Endothelial cell of umbilical vein (primary cell): ENCODE measurements at regions not wholly inside any gene's neighbourhood (a gene's known extent, or its start where the extent isn't known, plus 50 kb on each side); places are given as distances from the start of the nearest gene placed in this dataset.

Experiments used
- BruUV-seq: library from RNA; stranded (reverse); fragments of 400-500 nt; replicated peaks from 2 replicates; lab custom pipeline; 2021; lab: Mats Ljungman, UMichigan
- CTCF ChIA-PET: fragments of 300-600, 350-600 bp; sonication (Branson Sonifier 250); formaldehyde crosslinking; loops from one replicate; lab custom pipeline; 2021; ENCODE audit warnings: antibody characterized with exemption, inconsistent platforms; lab: Charles Lee
- POLR2A ChIA-PET: fragments of 300-600, 350-600 bp; sonication (Branson Sonifier 250); formaldehyde crosslinking; loops from one replicate; lab custom pipeline; 2021; ENCODE audit warnings: antibody characterized with exemption, inconsistent platforms; lab: Charles Lee
- DNase-seq: peaks from one replicate; pipeline ENCODE4 v3.0.0-alpha.2; 2011; ENCODE audit warnings: low read depth, low spot score
- FAIRE-seq: peaks from 2 replicates; lab custom pipeline; 2011; peaks lifted over from hg19 to GRCh38; lab: Jason Lieb, UNC
- H2AFZ ChIP-seq: 2 replicates; pipeline ENCODE4 v1.6.0; 2012; ENCODE audit warnings: low read depth, low read length, control low read depth, inconsistent platforms
- H3K27ac ChIP-seq: 2 replicates; pipeline ENCODE4 v1.5.1; 2011; ENCODE audit warnings: low read depth, mild to moderate bottlenecking, control low read depth, low read length, moderate library complexity; ENCODE audit not compliant: insufficient read depth
- H3K27me3 ChIP-seq, 2 experiments: 2 replicates each; pipeline versions ENCODE4 v1.6.0 to v1.6.1; 2011; ENCODE audit warnings: low read length in 2 of 2, mixed read lengths in 1 of 2; ENCODE audit not compliant: control insufficient read depth in 2 of 2, insufficient read depth in 2 of 2
- H3K36me3 ChIP-seq, 2 experiments: 2 replicates in 1 of 2; 3 replicates in 1 of 2; pipeline ENCODE4 v1.5.1; 2011; ENCODE audit warnings: low read length in 2 of 2, mild to moderate bottlenecking in 1 of 2, moderate library complexity in 1 of 2; ENCODE audit not compliant: control insufficient read depth in 2 of 2, insufficient read depth in 2 of 2; ENCODE audit errors: extremely low read depth in 1 of 2
- H3K4me1 ChIP-seq: 3 replicates; pipeline ENCODE4 v1.5.1; 2011; ENCODE audit warnings: mild to moderate bottlenecking, low read length; ENCODE audit not compliant: control insufficient read depth, insufficient read depth; ENCODE audit errors: extremely low read depth
- H3K4me2 ChIP-seq: 2 replicates; pipeline ENCODE4 v1.6.1; 2011; ENCODE audit warnings: low read length, control low read depth, mixed read lengths; ENCODE audit not compliant: insufficient read depth
- H3K4me3 ChIP-seq, 3 experiments: fragments of 200-600 bp in 1 of 3; sonication (generic), shearing (Covaris generic) in 1 of 3; replicated peaks in 1 of 3; 2 replicates each; pipeline ENCODE4 v1.5.1; 2011 to 2016; ENCODE audit warnings: control low read depth in 3 of 3, low read length in 3 of 3, mild to moderate bottlenecking in 2 of 3, inconsistent platforms in 1 of 3, low read depth in 1 of 3, moderate library complexity in 1 of 3; ENCODE audit not compliant: insufficient read depth in 1 of 3
- H3K79me2 ChIP-seq: 2 replicates; pipeline ENCODE4 v1.6.0; 2012; ENCODE audit warnings: low read length, inconsistent platforms; ENCODE audit not compliant: control insufficient read depth, insufficient read depth
- H3K9ac ChIP-seq: replicated peaks from 2 replicates; pipeline ENCODE3; 2011; ENCODE audit warnings: low read length, control low read depth; ENCODE audit not compliant: insufficient read depth; ENCODE audit errors: extremely low read depth
- H3K9me1 ChIP-seq: replicated peaks from 3 replicates; pipeline ENCODE4 v1.6.0; 2011; ENCODE audit warnings: mild to moderate bottlenecking, low read length; ENCODE audit not compliant: control insufficient read depth, insufficient read depth; ENCODE audit errors: extremely low read depth
- H3K9me3 ChIP-seq: replicated peaks from 2 replicates; pipeline ENCODE4 v1.5.1; 2012; ENCODE audit warnings: low read length, inconsistent platforms; ENCODE audit not compliant: control insufficient read depth, insufficient read depth
- H4K20me1 ChIP-seq: replicated peaks from 2 replicates; pipeline ENCODE3; 2011; ENCODE audit warnings: mild to moderate bottlenecking, low read length; ENCODE audit not compliant: control insufficient read depth, insufficient read depth; ENCODE audit errors: extremely low read depth
- CTCF ChIP-seq, 2 donors: IDR thresholded peaks; 1 replicate in 1 of 2; 2 replicates in 1 of 2; pipeline ENCODE4 v1.5.1; 2011; ENCODE audit warnings: low read length in 2 of 2, mild to moderate bottlenecking in 2 of 2, moderate library complexity in 2 of 2, control low read depth in 1 of 2, inconsistent platforms in 1 of 2, low read depth in 1 of 2; ENCODE audit not compliant: insufficient read depth in 1 of 2; ENCODE audit errors: extremely low read depth in 1 of 2
- EZH2 ChIP-seq: IDR thresholded peaks from 2 replicates; pipeline ENCODE4 v1.6.1; 2012; ENCODE audit warnings: borderline replicate concordance, low read depth, mild to moderate bottlenecking, moderate library complexity, low read length, inconsistent platforms; ENCODE audit not compliant: severe bottlenecking
- FOS ChIP-seq: IDR thresholded peaks from 2 replicates; pipeline ENCODE4 v1.6.1; 2011; ENCODE audit warnings: mild to moderate bottlenecking, low read length, moderate library complexity, borderline replicate concordance; ENCODE audit not compliant: insufficient read depth
- GATA2 ChIP-seq: IDR thresholded peaks from 2 replicates; pipeline ENCODE4 v1.7.0; 2011; ENCODE audit warnings: low read depth, mild to moderate bottlenecking, moderate library complexity, mixed read lengths, low read length; ENCODE audit not compliant: insufficient read length, insufficient read depth
- JUN ChIP-seq: IDR thresholded peaks from 2 replicates; pipeline ENCODE4 v1.6.1; 2011; ENCODE audit warnings: borderline replicate concordance, low read depth; ENCODE audit not compliant: insufficient read length, insufficient read depth
- MAX ChIP-seq: IDR thresholded peaks from 2 replicates; pipeline ENCODE4 v1.6.1; 2011; ENCODE audit not compliant: insufficient read depth, insufficient read length
- MYC ChIP-seq: IDR thresholded peaks from one replicate; pipeline ENCODE4 v1.6.1; 2011; ENCODE audit warnings: mild to moderate bottlenecking, low read depth, low read length
- POLR2A ChIP-seq: IDR thresholded peaks from 2 replicates; pipeline ENCODE4 v1.6.1; 2012; ENCODE audit warnings: low read depth, mild to moderate bottlenecking, control low read depth, low read length
- POLR2AphosphoS5 ChIP-seq: IDR thresholded peaks from 2 replicates; pipeline ENCODE4 v1.6.1; 2012; ENCODE audit warnings: low read depth, mild to moderate bottlenecking, control low read depth, low read length, moderate library complexity; ENCODE audit not compliant: insufficient read depth
- dilution Hi-C: fragments of 300-500 bp; cut with MboI; formaldehyde crosslinking; loops from one replicate; pipeline ENCODE4 v1.15.0; 2019; ENCODE audit warnings: low sequenced_read_pairs; ENCODE audit not compliant: extremely low pct_ligation_motif_present
- intact Hi-C: fragments of 100-400 bp; cut with micrococcal nuclease; formaldehyde crosslinking; loops from one replicate; pipeline ENCODE4 v1.10.0; 2022

- no peak for FAIRE-seq
- TF ChIP-seq JUN, result no peak
- TF ChIP-seq POLR2A, result no peak
- TF ChIP-seq GATA2, result no peak
- TF ChIP-seq EZH2, result no peak
- no peak for TF ChIP-seq CTCF (IDR thresholded peaks at IDR 0.05; ENCODE audit: extremely low read depth in 1 of 2, insufficient read depth in 1 of 2, low read depth in 1 of 2, low read length in 2 of 2)
- no peak for TF ChIP-seq FOS
- TF ChIP-seq MAX, result no peak
- no peak for TF ChIP-seq MYC
- TF ChIP-seq POLR2AphosphoS5, result no peak
- ChIA-PET CTCF (interaction anchor here (1.2 kb wide), 1 partner anchor 12 kb away, joined by 4 read pairs; no protein-coding TSS in a partner anchor), POLR2A (no interaction called here)
- no peaks in the 10 kb centered on the region for H3K36me3 ChIP-seq
- BruUV-seq, result no TSS peak
- no peaks in the 10 kb centered on the region for H3K27me3 ChIP-seq
- no peak overlapping the region for H3K4me3 ChIP-seq
- H3K79me2 ChIP-seq, result no peaks in the 10 kb centered on the region
- H2AFZ ChIP-seq, result no peak overlapping the region
- DNase-seq, result no peak
- no peak overlapping the region for H3K27ac ChIP-seq
- H3K4me1 ChIP-seq, result no peaks in the 10 kb centered on the region
- no peaks in the 10 kb centered on the region for H3K9me3 ChIP-seq
- dilution Hi-C loops, result no loop called here
- no peaks in the 10 kb centered on the region for H3K9me1 ChIP-seq
- no peak overlapping the region for H3K4me2 ChIP-seq
- no peaks in the 10 kb centered on the region for H4K20me1 ChIP-seq
- H3K9ac ChIP-seq, result no peak overlapping the region
- intact Hi-C loops, result no loop called here
These were observed 256.5 kb downstream of the EMP1 start for GRCh38 chr12:13452955-13453570.
